Medulla oblongata (tissue), 1 donor: ENCODE measurements at regions not wholly inside any gene's neighbourhood (a gene's known extent, or its start where the extent isn't known, plus 50 kb on each side); places are given as distances from the start of the nearest gene placed in this dataset.
"Not testable (repeated sequence)": the region's sequence is repeated elsewhere in the genome, so short reads cannot be mapped to it uniquely, and the experiment has no call there.

ENCODE experiments used
- DNase-seq: peaks from one replicate; pipeline ENCODE4 v3.0.0-alpha.2; 2015; ENCODE audit errors: extremely low spot score

- DNase-seq, result no peak
Measured at GRCh38 chr9:19879062-19879461, 90.2 kb upstream of the SLC24A2 start.

GRCh38 chr9:19876569-19877316, 87.9 kb upstream of the SLC24A2 start:
- DNase-seq, result no peak

- DNase-seq, result no peak
Measured at GRCh38 chr9:19875291-19875920, 86.6 kb upstream of the SLC24A2 start.

DNA sequence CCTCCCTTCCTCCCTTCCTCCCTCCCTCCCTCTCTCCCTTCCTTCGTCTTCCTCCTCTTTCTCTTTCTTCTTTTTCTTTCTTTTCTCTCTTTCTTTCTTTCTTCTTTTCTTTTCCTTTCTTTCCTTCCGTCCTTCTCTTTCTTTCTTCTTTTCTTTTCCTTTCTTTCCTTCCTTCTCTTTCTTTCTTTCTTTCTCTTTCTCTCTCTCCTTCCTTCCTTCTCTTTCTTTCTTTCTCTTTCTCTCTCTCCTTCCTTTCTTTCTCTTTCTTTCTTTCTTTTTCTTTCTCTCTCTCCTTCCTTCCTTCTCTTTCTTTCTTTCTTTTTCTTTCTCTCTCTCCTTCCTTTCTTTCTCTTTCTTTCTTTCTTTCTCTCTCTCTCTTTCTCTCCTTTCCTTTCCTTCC, 84.4 kb upstream of the SLC24A2 start:
- not testable (repeated sequence) for DNase-seq

- no peak for DNase-seq
Measured at GRCh38 chr9:19870988-19871387, 82.2 kb upstream of the SLC24A2 start.

DNA sequence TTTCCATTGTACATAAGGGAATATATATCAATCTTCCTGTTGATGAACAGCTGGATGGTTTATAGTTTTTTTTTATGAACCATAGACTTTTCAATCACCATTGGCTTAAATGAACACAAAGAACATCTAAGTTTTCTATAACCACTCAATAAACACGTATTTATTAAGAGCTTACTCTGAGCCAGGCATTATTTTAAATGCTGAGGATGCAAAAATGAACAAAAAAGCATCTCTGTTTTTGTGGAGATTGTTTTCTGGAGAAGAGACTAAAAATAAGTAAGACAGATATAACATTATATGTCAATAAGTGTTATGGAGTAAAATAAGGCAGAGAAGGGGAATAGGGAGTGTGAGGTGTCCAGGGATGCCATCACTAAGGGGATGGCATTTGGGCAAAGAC, 52.1 kb upstream of the SLC24A2 start:
- no peak for DNase-seq
